T-cell (primary cell): ENCODE measurements at regions not wholly inside any gene's neighbourhood (a gene's known extent, or its start where the extent isn't known, plus 50 kb on each side); places are given as distances from the start of the nearest gene placed in this dataset.

Source experiments
- ATAC-seq, 4 experiments: fragments of 200-7000 bp in 3 of 4; fragments of 150-1000 bp in 1 of 4; cut with Tn5 transposase; replicated peaks in 1 of 4; 1 replicate in 3 of 4; 2 replicates in 1 of 4; pipeline ENCODE4 v1.10.0; 2021; ENCODE audit warnings: moderate library complexity in 3 of 4, mild to moderate bottlenecking in 2 of 4, moderate number of reproducible peaks in 1 of 4
- CTCF ChIA-PET, 2 donors: fragments of 300-600 bp; sonication (Branson Sonifier 250); formaldehyde crosslinking; loops; one replicate each; lab custom pipeline; 2022; ENCODE audit warnings: antibody characterized with exemption in 2 of 2; lab: Charles Lee
- POLR2A ChIA-PET, 2 donors: fragments of 300-600 bp; sonication (Branson Sonifier 250); formaldehyde crosslinking; loops; one replicate each; lab custom pipeline; 2022; ENCODE audit warnings: antibody characterized with exemption in 2 of 2; lab: Charles Lee
- DNase-seq, 35 experiments: peaks; one replicate each; pipeline versions ENCODE4 v3.0.0 to v3.0.0-alpha.2; 2013 to 2023
- H3K27ac ChIP-seq: one replicate; pipeline ENCODE4 v1.5.1; 2013; ENCODE audit warnings: low read length
- H3K27me3 ChIP-seq, 2 experiments: replicated peaks in 1 of 2; 1 replicate in 1 of 2; 2 replicates in 1 of 2; pipeline versions ENCODE4 v1.6.1 to v1.7.0; 2013; ENCODE audit warnings: low read length in 1 of 2, mixed read lengths in 1 of 2; ENCODE audit not compliant: control insufficient read depth in 2 of 2, insufficient read depth in 2 of 2; ENCODE audit errors: extremely low read depth in 1 of 2
- H3K36me3 ChIP-seq, 2 donors: 1 replicate in 1 of 2; 2 replicates in 1 of 2; pipeline versions ENCODE4 v1.6.1 to v1.7.0; 2013; ENCODE audit warnings: low read length in 1 of 2; ENCODE audit not compliant: control insufficient read depth in 2 of 2, insufficient read depth in 1 of 2; ENCODE audit errors: extremely low read depth in 1 of 2
- H3K4me1 ChIP-seq, 2 experiments: 1 replicate in 1 of 2; 2 replicates in 1 of 2; pipeline versions ENCODE4 v1.6.1 to v1.7.0; 2013; ENCODE audit warnings: low read length in 2 of 2, mixed read lengths in 1 of 2; ENCODE audit not compliant: insufficient read depth in 2 of 2, control insufficient read depth in 1 of 2; ENCODE audit errors: extremely low read depth in 1 of 2
- H3K4me3 ChIP-seq, 2 donors: 1 replicate in 1 of 2; 2 replicates in 1 of 2; pipeline versions ENCODE4 v1.5.1 to v1.7.0; 2013; ENCODE audit warnings: mild to moderate bottlenecking in 2 of 2, low read length in 1 of 2, moderate library complexity in 1 of 2; ENCODE audit not compliant: control insufficient read depth in 1 of 2; ENCODE audit errors: extremely low read depth in 1 of 2
- H3K9me3 ChIP-seq: 2 replicates; pipeline ENCODE4 v1.7.0; 2013
- H3K27ac Mint-ChIP-seq, 2 donors: one replicate each; pipeline ENCODE4 v1.8.0; 2020 to 2021; ENCODE audit warnings: mild to moderate bottlenecking in 2 of 2, mixed read lengths in 2 of 2
- H3K27me3 Mint-ChIP-seq, 2 donors: one replicate each; pipeline ENCODE4 v1.8.0; 2021 to 2022; ENCODE audit warnings: mixed read lengths in 2 of 2
- H3K36me3 Mint-ChIP-seq: one replicate; pipeline ENCODE4 v1.8.0; 2021; ENCODE audit warnings: mixed read lengths
- H3K4me1 Mint-ChIP-seq, 3 donors: one replicate each; pipeline ENCODE4 v1.8.0; 2020 to 2022; ENCODE audit warnings: mixed read lengths in 3 of 3, mild to moderate bottlenecking in 1 of 3
- H3K4me3 Mint-ChIP-seq, 3 donors: one replicate each; pipeline ENCODE4 v1.8.0; 2020 to 2022; ENCODE audit warnings: mild to moderate bottlenecking in 3 of 3, mixed read lengths in 3 of 3, moderate library complexity in 3 of 3
- H3K9me3 Mint-ChIP-seq, 3 donors: one replicate each; pipeline ENCODE4 v1.8.0; 2020 to 2022; ENCODE audit warnings: mixed read lengths in 3 of 3
- WGBS: methylation state at CpG from one replicate; pipeline ENCODE4 v1.1.5; 2013; ENCODE audit warnings: missing lambda C conversion rate; ENCODE audit not compliant: insufficient coverage; 5-methylcytosine and 5-hydroxymethylcytosine counted together

DNA sequence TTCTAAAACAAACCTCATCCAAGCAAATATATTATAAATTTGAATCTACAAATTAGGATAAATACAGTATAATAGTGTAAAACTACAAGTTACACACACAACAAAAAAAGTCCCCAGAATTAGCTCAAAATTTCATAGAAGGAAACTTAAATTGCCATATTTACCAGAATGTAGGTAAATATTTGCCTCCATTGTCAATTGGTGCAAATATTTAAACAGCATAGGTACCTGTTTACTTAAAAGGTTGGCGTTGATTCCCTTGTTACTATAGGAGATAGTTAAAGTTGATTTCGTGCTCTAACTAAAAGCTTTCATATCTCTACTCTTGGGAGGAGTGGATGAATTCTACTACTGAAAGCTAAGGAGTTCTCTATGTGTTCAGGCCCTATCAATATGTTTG is 111.6 kb upstream of the TENT5A start:
- Histone ChIP-seq H3K27ac (no peak overlapping the region), H3K27me3 (no peaks in the 10 kb centered on the region), H3K4me3 (no peak overlapping the region), H3K4me1 (no peaks in the 10 kb centered on the region), H3K9me3 (no peaks in the 10 kb centered on the region), H3K36me3 (no peaks in the 10 kb centered on the region)
- DNase-seq: no peak
- no peak for ATAC-seq
- Mint-ChIP-seq H3K27me3 (peaks cover 0 to 9% of the 10 kb centered on the region in 2 donors), H3K4me1 (no peaks in the 10 kb centered on the region), H3K9me3 (peaks cover 0 to 2% (median 0%) of the 10 kb centered on the region in 3 donors), H3K4me3 (no peak overlapping the region), H3K27ac (no peak overlapping the region), H3K36me3 (no peaks in the 10 kb centered on the region)
- ChIA-PET CTCF (no interaction called here), POLR2A (no interaction called here)
- no CpG with 5 or more reads among the region's 2 CpGs for WGBS

DNA sequence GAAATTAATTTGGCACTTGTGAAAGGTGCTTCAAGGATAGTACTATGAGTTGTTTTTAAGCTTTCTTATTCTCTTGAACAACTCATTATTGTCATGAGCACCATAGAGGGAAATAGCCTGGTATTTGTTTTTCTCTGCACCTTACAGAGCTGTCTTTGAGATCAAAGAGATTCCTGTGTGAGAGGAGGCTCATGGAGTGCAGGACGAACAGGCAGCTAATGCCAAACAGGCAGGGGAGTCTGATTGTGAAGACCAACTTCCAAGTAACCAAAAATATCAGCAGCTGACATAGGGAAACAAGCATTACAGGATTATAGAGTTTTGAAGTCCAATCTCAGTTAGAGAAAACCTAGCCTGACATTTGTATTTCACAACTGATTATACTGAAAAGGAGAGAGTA is 110.6 kb upstream of the TENT5A start:
- Mint-ChIP-seq H3K36me3 (no peaks in the 10 kb centered on the region), H3K4me3 (no peak overlapping the region), H3K9me3 (no peaks in the 10 kb centered on the region), H3K27ac (no peak overlapping the region), H3K4me1 (no peaks in the 10 kb centered on the region), H3K27me3 (peaks cover 0 to 9% of the 10 kb centered on the region in 2 donors)
- H3K4me1 ChIP-seq: no peaks in the 10 kb centered on the region
- H3K27ac ChIP-seq: no peak overlapping the region
- no peak overlapping the region for H3K4me3 ChIP-seq
- no peaks in the 10 kb centered on the region for H3K36me3 ChIP-seq
- H3K27me3 ChIP-seq: no peaks in the 10 kb centered on the region
- WGBS: no CpG with 5 or more reads among the region's 1 CpG
- CTCF ChIA-PET: no interaction called here
- H3K9me3 ChIP-seq: no peaks in the 10 kb centered on the region
- ATAC-seq (no peak), DNase-seq (no peak)
- POLR2A ChIA-PET: no interaction called here

DNA sequence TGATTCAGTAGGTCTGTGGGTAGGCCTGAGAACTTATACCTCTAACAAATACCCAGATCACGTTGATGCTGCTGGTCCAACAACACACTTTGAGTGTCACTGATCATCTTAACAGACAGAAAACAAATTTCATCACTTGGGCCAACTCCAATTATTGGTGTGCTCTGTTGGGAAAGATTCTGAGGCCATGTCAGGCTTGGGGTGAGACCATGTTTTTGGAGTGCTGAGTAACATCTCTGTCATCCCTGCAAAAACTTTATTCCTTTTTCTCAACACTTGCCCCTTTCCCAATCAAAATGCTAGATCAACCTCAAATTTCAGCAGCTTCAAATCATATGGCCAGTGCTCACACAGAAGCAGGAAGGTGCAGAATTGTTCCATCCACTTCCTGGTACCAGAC is 108.8 kb upstream of the TENT5A start:
- no CpG with 5 or more reads among the region's 1 CpG for WGBS
- Mint-ChIP-seq H3K4me1 (no peaks in the 10 kb centered on the region), H3K9me3 (peaks cover 0 to 5% (median 0%) of the 10 kb centered on the region in 3 donors), H3K36me3 (no peaks in the 10 kb centered on the region), H3K27me3 (peaks cover 0 to 9% of the 10 kb centered on the region in 2 donors), H3K27ac (no peak overlapping the region), H3K4me3 (no peak overlapping the region)
- ChIA-PET POLR2A (no interaction called here), CTCF (no interaction called here)
- Histone ChIP-seq H3K36me3 (no peaks in the 10 kb centered on the region), H3K4me1 (no peaks in the 10 kb centered on the region), H3K9me3 (no peaks in the 10 kb centered on the region), H3K27ac (no peak overlapping the region), H3K27me3 (no peaks in the 10 kb centered on the region), H3K4me3 (no peak overlapping the region)
- DNase-seq (no peak), ATAC-seq (no peak)

DNA sequence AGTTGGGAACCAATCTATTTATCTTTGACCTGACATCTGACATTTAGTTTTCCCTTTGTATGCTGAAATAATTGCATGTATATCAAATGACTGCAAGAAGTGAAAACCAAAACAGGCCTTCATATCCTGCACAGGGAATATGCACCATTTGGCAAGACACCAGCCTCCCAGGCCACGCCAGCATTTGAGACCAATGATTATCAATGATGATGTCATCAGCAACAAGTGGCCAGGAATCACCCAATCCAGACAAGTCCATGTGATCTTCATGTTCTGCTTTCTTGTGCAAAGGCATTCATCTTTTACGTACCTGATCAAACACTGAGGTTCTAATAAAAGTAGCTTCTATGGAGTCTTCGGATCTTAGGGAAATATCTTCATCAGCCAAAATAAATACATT is 107.4 kb upstream of the TENT5A start:
- H3K27ac ChIP-seq: no peak overlapping the region
- H3K9me3 ChIP-seq: no peaks in the 10 kb centered on the region
- Mint-ChIP-seq H3K27ac (no peak overlapping the region), H3K36me3 (no peaks in the 10 kb centered on the region), H3K4me3 (no peak overlapping the region), H3K4me1 (no peaks in the 10 kb centered on the region), H3K27me3 (no peaks in the 10 kb centered on the region), H3K9me3 (peaks cover 0 to 5% (median 0%) of the 10 kb centered on the region in 3 donors)
- POLR2A ChIA-PET: no interaction called here
- no peaks in the 10 kb centered on the region for H3K27me3 ChIP-seq
- ATAC-seq (no peak), DNase-seq (no peak)
- CTCF ChIA-PET: no interaction called here
- H3K36me3 ChIP-seq: no peaks in the 10 kb centered on the region
- 79% methylated on average over 1 of the region's 3 CpGs for WGBS
- no peaks in the 10 kb centered on the region for H3K4me1 ChIP-seq
- no peak overlapping the region for H3K4me3 ChIP-seq

- no peaks in the 10 kb centered on the region for H3K27me3 ChIP-seq
- H3K4me1 ChIP-seq: no peaks in the 10 kb centered on the region
- ATAC-seq (no peak), DNase-seq (no peak)
- H3K36me3 ChIP-seq: no peaks in the 10 kb centered on the region
- H3K27ac Mint-ChIP-seq: no peak overlapping the region
- peaks cover 0 to 5% (median 0%) of the 10 kb centered on the region in 3 donors for H3K9me3 Mint-ChIP-seq
- no peaks in the 10 kb centered on the region for H3K9me3 ChIP-seq
- no peaks in the 10 kb centered on the region for H3K27me3 Mint-ChIP-seq
- H3K4me1 Mint-ChIP-seq: no peaks in the 10 kb centered on the region
- ChIA-PET POLR2A (no interaction called here), CTCF (no interaction called here)
- H3K4me3 Mint-ChIP-seq: no peak overlapping the region
- no peaks in the 10 kb centered on the region for H3K36me3 Mint-ChIP-seq
- H3K27ac ChIP-seq: no peak overlapping the region
- no peak overlapping the region for H3K4me3 ChIP-seq
Measured at GRCh38 chr6:81857812-81858211, 105.3 kb upstream of the TENT5A start.

DNA sequence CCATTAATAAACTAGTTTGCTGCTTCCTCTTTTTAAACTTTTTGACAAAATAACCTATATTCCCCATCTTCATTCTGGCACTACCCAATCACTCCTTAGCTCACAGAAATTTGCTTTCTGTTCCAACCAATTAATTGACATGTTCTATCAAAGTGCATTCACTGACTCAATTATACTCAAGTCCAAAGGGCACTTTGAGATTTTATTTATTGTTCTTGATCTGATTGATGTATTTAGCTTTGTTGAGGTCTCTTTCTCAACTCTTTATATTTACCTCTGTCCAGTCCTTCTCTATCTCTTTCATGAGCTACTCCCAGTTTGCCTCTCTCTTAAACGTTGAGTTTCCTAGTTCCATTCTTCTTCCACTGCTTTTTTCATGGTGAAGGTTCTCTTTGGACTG is 104.4 kb upstream of the TENT5A start:
- ATAC-seq (no peak), DNase-seq (no peak)
- H3K27me3 Mint-ChIP-seq: no peaks in the 10 kb centered on the region
- ChIA-PET POLR2A (no interaction called here), CTCF (no interaction called here)
- no peaks in the 10 kb centered on the region for H3K36me3 ChIP-seq
- no peaks in the 10 kb centered on the region for H3K27me3 ChIP-seq
- H3K27ac ChIP-seq: no peak overlapping the region
- no peaks in the 10 kb centered on the region for H3K9me3 ChIP-seq
- no peak overlapping the region for H3K27ac Mint-ChIP-seq
- 89% methylated on average over 1 of the region's 1 CpG for WGBS
- H3K36me3 Mint-ChIP-seq: no peaks in the 10 kb centered on the region
- no peaks in the 10 kb centered on the region for H3K4me1 Mint-ChIP-seq
- no peaks in the 10 kb centered on the region for H3K4me1 ChIP-seq
- H3K4me3 ChIP-seq: no peak overlapping the region
- H3K4me3 Mint-ChIP-seq: no peak overlapping the region
- H3K9me3 Mint-ChIP-seq: peaks cover 0 to 5% (median 0%) of the 10 kb centered on the region in 3 donors

DNA sequence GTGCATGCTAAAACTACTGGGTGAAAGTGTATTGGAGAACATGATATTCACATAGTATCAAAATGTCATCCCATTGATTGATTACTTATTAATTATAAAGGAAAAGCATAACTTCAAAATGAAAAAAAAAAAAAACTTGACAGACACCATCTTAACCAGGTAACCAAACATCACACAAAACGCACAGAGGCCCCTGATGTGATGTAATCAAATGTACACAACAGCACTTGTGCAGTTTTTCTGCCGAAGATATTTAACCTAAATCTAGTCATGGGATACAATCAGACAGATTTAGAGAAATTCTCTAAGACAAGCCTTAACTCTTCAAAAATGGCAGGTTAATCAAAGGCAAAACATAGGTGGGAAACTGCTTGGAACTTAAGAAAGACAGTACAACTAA is 102.0 kb upstream of the TENT5A start:
- peaks cover 0 to 5% (median 3%) of the 10 kb centered on the region in 3 donors for H3K9me3 Mint-ChIP-seq
- ChIA-PET CTCF (no interaction called here), POLR2A (no interaction called here)
- Histone ChIP-seq H3K4me1 (no peaks in the 10 kb centered on the region), H3K27ac (no peak overlapping the region), H3K36me3 (no peaks in the 10 kb centered on the region), H3K4me3 (no peak overlapping the region), H3K9me3 (no peaks in the 10 kb centered on the region), H3K27me3 (no peaks in the 10 kb centered on the region)
- ATAC-seq (no peak), DNase-seq (no peak)
- no peaks in the 10 kb centered on the region for H3K27me3 Mint-ChIP-seq
- no peak overlapping the region for H3K27ac Mint-ChIP-seq
- no peaks in the 10 kb centered on the region for H3K4me1 Mint-ChIP-seq
- 60% methylated on average over 1 of the region's 2 CpGs for WGBS
- no peaks in the 10 kb centered on the region for H3K36me3 Mint-ChIP-seq
- no peak overlapping the region for H3K4me3 Mint-ChIP-seq
